Stimulated activated CD4-positive, alpha-beta T cell treated with anti-CD3 and anti-CD28 coated beads, TNF-alpha, amount 100 ng/mL, for 48 hours (primary cell): ENCODE measurements at regions not wholly inside any gene's neighbourhood (a gene's known extent, or its start where the extent isn't known, plus 50 kb on each side); places are given as distances from the start of the nearest gene placed in this dataset.

ENCODE experiments used
- DNase-seq, 3 donors: peaks; one replicate each; pipeline ENCODE4 v3.0.0-alpha.2; 2020; ENCODE audit warnings: low read depth in 3 of 3

- no peak for DNase-seq
Observed at GRCh38 chr14:42141328-42141727, 534.7 kb downstream of the LRFN5 start.

GRCh38 chr14:42140831-42141279 lies 534.2 kb downstream of the LRFN5 start:
- DNase-seq: no peak

GRCh38 chr14:42140001-42140400 lies 533.3 kb downstream of the LRFN5 start:
- DNase-seq: no peak

- no peak for DNase-seq
Observed at GRCh38 chr14:42138406-42138805, 531.7 kb downstream of the LRFN5 start.

DNA sequence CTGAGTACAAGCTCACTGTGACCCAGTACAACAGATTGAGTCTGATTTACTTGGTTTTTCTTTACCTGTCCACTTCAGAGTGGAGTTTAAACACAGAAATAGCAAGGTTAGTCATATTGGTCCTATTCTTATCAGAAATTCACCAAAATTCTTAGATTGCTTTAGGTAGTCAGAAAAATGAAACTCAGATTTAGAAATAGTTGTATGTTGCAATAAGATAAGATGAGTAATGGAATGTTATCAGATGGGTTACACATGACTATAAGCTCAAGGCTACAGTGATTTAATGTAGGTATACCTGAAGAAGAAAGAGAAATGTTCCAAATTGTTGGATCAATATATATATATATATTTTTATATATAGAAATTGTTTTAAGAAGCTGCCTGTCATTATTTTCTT lies 524.1 kb downstream of the LRFN5 start:
- DNase-seq: no peak

DNA sequence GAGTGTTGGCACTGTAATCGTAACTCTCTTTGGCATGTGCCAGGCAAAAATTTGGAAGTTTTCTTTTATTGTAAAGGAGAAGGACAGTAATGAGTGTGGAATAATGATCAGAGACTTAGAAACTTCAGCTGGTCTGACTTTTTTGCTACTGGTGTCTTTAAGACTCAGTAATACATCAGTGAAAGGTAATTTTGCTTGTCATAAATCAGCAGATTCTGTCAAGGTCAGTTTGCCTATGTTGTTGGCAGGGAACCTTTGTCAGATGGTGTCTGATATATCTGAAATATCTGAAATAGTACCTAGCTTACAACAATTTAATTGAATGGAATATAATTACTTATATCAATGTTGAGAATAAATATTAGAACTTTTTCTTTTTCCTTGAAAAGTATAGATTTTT lies 516.9 kb downstream of the LRFN5 start:
- DNase-seq: no peak

DNA sequence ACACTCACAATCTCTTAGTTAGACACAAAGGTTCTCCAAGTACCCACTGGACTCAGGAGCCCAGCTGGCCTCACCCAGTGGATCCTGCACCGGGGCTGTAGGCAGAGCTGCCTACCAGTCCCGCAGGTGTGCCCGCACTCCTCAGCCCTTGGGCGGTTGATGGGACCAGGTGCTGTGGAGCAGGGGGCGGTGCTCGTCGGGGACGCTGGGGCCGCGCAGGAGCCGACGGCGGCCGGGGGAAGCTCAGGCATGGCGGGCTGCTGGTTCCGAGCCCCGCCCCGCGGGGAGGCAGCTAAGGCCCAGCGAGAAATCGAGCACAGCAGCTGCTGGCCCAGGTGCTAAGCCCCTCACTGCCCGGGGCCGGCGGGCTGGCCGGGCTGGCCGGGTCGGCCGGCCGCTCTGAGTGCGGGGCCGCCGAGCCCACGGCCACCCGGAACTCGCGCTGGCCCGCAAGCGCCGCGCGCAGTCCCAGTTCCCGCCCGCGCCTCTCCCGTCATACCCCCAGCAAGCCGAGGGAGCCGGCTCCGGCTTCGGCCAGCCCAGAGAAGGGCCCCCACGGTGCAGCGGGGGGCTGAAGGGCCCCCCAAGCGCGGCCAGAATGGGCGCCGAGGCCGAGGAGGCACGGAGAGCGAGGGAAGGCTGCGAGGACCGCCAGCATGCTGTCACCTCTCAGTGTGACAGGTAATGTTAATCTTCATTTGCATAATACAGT lies 506.8 kb downstream of the LRFN5 start:
- no peak for DNase-seq

DNA sequence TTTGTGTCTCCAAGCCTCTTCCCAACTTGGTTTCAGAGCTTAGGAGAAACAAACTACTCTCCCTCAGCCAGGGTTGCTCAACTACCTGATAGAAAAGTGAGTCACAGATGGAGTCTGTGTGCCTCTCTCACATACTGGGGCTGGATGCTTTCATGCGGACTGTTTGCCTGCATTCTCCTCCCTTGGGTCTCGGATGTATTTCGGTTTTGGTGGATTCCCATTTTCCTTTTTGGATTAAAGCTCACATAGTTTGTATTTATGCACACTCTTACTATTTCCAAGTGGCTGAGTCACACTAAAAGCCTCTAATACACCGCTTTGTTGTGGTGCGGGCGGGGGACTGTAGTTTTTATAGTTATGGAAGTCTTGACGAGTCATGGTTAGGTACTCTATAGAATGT lies 505.4 kb downstream of the LRFN5 start:
- DNase-seq: no peak

- no peak for DNase-seq
Observed at GRCh38 chr14:42111355-42111754, 504.7 kb downstream of the LRFN5 start.

GRCh38 chr14:42110167-42110566 lies 503.5 kb downstream of the LRFN5 start:
- DNase-seq: no peak

- DNase-seq: no peak
Observed at GRCh38 chr14:42095155-42095554, 488.5 kb downstream of the LRFN5 start.

DNA sequence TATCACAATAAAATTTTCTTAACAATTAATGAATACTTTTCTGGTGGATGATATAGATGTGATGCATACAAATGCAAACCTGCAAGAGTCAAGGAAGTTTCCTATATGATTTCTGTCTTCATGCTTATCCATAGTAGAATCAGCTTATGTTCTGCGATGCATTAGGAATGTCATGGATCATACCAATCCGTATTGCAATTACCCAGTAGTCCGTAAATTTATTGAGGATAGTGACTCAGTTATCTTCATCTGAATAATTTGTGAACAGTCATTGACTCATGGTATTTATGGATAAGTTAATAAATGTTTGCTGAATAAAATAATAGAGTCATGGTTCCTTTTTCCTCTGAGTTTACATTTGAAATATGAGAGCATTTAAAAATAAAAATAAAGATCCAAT lies 483.4 kb downstream of the LRFN5 start:
- DNase-seq: no peak

GRCh38 chr14:42079911-42080310 lies 473.2 kb downstream of the LRFN5 start:
- no peak for DNase-seq

DNA sequence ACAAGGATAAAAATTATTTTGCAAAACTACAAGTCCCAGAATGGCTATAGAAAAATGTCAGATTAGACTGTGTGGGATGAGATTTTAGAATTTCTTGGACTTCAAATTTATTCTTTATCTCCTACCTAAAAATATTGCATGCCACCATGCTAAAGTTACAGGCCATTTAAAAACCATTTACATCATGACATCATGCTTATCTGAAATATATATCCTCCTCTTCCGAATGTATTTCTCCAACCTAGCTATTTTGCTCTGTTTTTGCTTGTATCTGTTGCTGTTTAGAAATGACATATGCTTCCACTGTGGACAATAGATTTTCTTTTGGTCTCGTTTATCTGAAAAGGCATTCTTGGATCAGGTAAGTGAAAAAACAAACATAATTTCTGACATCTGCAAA lies 471.7 kb downstream of the LRFN5 start:
- no peak for DNase-seq

GRCh38 chr14:42070031-42070430 lies 463.4 kb downstream of the LRFN5 start:
- no peak for DNase-seq

GRCh38 chr14:42057111-42057510 lies 450.4 kb downstream of the LRFN5 start:
- no peak for DNase-seq

DNA sequence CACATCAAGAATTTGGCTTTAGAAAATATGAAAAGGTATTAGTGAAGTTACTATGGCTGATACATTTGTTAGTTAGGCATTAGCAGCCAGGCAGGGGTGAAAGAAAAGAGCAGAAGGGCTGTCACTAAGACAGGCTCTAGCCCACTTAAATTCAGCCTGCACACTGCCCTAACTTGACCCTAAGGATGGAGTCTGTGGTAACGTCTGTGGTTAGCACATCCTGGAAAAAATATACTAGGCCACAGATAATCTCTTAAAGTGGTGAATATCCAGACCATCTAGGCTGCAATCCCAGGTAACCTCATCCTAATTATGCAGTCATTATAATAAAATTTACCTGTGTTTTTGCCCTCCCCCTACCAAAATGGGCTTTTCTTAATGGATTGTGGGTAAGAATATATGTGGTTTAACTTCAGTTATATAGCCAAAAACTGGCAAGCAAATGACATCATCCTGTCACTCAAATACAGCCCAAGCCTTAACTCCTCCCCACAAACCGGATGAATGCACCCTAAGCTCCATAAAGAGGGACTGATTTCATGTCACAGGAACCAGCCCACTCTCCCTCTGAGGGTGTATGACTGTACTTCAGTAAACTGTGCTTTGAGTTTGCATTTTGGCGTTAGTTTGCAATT lies 440.9 kb downstream of the LRFN5 start:
- no peak for DNase-seq

GRCh38 chr14:42045383-42045782 lies 438.7 kb downstream of the LRFN5 start:
- DNase-seq: no peak

GRCh38 chr14:42028607-42029006 lies 421.9 kb downstream of the LRFN5 start:
- no peak for DNase-seq

- no peak for DNase-seq
Observed at GRCh38 chr14:42027271-42027670, 420.6 kb downstream of the LRFN5 start.

DNA sequence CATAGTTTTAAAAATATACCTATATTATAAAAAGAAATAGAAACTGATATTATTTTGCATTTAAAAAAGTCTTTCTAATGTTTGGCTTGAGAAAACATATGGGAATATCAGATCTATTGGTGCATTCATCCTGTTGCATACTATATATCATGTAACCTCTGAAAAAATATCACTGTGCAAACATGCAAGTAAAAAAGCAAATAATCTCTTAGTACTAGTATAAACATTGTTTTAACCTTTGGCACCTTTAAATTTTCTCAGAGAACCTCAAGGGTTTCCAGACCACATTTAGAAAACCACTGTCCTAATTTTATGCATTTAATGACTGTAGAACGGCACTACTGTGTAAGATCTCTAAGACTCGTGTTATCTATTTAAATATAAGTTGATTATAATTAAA lies 416.8 kb downstream of the LRFN5 start:
- DNase-seq: no peak

DNA sequence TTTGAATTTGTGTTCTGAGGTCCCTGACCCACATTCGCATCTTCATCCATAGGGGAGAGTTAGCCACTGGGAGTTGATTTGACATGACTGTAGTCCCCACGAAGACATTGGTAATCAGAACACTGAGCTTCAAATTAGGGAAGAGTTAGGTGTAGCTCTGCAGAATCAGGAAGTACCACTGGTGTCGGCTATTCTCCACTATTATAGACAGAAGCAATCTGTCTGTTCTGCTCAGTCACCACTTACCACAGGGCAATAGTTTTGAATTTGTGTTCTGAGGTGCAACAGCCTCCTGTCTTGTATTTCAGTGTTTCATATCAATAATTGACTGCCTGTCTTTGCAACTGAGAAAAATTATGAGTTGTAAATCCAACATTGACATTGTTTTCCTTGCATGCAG lies 407.6 kb downstream of the LRFN5 start:
- DNase-seq: no peak

DNA sequence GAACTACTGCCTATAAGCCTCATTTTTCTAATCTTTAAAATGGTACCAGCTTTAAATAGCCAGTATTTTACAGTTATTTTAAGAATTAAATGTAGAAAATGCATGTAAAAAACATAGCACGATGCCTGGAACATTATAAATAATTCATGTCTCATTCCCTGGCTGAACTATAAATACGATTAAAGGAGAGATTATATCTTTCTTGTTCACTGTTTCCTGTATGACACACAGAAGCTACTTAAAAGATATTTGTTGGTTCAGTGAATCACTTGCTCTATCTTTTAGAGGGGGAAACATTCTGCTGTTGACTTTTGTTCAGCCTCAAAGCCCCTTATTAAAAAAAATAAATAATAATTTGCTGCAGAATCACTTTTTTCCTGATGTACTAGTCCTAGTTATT lies 406.9 kb downstream of the LRFN5 start:
- no peak for DNase-seq

- DNase-seq: no peak
Observed at GRCh38 chr14:42013153-42013552, 406.5 kb downstream of the LRFN5 start.
